AG09309 (cell line): ENCODE measurements at regions not wholly inside any gene's neighbourhood (a gene's known extent, or its start where the extent isn't known, plus 50 kb on each side); places are given as distances from the start of the nearest gene placed in this dataset.
"Not testable (repeated sequence)": the region's sequence is repeated elsewhere in the genome, so short reads cannot be mapped to it uniquely, and the experiment has no call there.

Source experiments
- DNase-seq: peaks from one replicate; pipeline ENCODE4 v3.0.0-alpha.2; 2010; ENCODE audit warnings: low read depth
- H3K4me3 ChIP-seq: 2 replicates; pipeline ENCODE4 v1.5.1; 2011; ENCODE audit warnings: mild to moderate bottlenecking, low read depth, low read length, moderate library complexity; ENCODE audit not compliant: control insufficient read depth
- TF ChIP-seq, protein P1 (sequence below): IDR thresholded peaks from 2 replicates; pipeline ENCODE4 v1.5.1; 2011; ENCODE audit warnings: mild to moderate bottlenecking, low read depth, low read length, inconsistent platforms; ENCODE audit not compliant: insufficient read depth, control insufficient read depth; ENCODE audit errors: missing control alignments

DNA sequence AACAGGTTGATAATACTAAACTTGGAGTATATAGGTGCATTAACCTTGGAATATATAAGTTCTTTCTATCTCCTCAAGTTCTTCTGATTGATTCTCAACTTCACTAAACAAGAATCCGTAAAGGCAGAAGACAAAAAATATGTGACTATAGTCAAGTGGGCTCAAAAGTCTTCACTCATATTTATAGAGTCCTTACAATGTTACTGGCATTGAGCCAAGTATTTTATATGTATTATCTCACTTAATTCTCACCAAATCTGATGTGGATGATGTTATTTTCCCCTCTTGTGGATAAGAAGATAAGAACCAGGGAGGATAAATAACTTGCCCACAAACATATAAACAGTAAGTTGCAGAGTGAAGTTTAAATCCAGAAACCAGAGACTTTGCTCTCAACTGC, 486.9 kb downstream of the LRRIQ3 start:
- TF ChIP-seq, protein P1, sequence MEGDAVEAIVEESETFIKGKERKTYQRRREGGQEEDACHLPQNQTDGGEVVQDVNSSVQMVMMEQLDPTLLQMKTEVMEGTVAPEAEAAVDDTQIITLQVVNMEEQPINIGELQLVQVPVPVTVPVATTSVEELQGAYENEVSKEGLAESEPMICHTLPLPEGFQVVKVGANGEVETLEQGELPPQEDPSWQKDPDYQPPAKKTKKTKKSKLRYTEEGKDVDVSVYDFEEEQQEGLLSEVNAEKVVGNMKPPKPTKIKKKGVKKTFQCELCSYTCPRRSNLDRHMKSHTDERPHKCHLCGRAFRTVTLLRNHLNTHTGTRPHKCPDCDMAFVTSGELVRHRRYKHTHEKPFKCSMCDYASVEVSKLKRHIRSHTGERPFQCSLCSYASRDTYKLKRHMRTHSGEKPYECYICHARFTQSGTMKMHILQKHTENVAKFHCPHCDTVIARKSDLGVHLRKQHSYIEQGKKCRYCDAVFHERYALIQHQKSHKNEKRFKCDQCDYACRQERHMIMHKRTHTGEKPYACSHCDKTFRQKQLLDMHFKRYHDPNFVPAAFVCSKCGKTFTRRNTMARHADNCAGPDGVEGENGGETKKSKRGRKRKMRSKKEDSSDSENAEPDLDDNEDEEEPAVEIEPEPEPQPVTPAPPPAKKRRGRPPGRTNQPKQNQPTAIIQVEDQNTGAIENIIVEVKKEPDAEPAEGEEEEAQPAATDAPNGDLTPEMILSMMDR = no peak
- no peak overlapping the region for H3K4me3 ChIP-seq
- DNase-seq = no peak

DNA sequence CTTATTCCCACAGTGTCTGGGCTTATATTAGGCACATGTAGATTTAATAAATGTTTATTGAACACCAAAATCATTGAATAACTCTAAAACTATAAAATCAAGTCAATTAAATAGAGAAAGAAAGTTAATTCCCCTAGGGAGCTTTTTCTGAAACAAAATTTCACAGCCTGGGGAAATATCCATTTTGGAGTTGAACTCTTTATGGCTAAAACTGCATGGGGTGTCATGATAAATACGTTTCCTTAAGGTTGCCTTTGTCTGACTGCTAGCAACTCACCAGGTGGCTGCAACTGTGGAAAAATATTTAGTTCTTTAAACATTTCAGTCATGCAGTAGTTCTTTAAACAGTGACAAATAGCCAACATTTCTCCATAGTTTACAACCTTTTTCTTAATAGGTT, 496.1 kb downstream of the LRRIQ3 start:
- no peak overlapping the region for H3K4me3 ChIP-seq
- TF ChIP-seq, protein P1 = no peak
- no peak for DNase-seq

DNA sequence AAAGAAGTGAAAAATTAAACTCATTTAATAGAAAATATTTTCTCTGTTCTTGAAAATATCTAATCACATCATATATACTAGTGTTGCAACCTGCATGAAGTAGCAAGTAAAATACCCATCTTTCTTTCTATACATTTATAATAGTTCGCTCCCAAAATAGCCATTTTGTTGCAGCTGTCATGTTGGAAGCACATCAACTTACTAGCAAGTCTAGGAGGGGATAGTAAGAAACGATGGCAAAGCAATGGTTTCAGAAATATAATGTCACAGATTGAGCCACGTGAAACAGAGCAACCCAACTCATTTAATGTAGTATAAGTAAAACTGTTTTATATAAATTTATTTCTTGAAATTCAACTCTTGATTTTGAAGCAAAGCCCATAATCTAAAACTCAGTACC, 521.8 kb downstream of the LRRIQ3 start:
- no peak overlapping the region for H3K4me3 ChIP-seq
- DNase-seq = no peak
- TF ChIP-seq, protein P1 = no peak

DNA sequence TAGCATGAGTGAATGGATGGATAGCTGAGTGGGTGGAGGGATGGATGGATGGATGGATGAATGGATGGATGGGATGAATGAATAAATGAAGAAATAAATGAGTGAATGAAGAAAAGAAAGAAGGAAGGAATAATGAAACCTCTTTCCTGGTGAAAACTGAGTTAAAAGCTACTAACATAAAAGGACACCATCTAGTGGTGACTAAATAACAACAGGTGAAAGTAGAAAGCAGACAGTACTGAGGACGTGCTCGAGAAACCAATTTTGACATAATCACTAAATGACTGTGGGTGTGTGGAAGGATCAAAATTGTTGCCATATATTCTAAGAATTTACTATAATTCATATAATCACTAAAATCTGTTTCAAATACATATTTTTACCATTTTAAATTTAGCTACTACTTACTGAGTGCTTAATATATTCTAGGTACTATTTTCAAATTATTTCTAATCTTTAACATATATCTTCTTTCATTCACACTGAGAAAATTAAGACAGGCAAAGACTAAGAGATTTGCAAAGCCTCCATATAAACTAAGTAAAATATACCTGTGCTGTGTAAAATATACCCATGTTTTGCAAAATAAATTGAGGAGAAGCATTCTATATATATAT, 522.9 kb downstream of the LRRIQ3 start:
- no peak for DNase-seq
- TF ChIP-seq, protein P1 = peak; percentile 43
- H3K4me3 ChIP-seq = no peak overlapping the region

DNA sequence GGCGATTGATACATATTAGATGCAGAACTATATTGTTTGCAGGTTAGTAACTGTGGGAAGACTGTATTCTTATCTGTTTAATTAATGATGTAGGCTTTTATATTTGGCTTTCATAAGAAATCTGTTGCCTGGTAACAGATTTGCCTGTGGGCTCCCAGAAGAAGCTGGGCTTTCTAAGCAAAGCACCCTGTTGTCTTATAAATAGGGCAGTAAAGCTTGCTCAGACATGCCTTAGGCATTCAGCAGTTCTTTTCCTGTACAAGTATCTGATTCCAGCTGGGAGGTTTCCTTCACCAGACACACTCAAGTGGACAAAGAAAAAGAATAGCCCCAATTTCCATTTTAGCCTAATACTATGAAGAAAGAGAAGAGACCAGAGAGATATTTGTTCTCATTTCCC, 524.0 kb downstream of the LRRIQ3 start:
- no peak for DNase-seq
- TF ChIP-seq, protein P1 = no peak
- no peak overlapping the region for H3K4me3 ChIP-seq

DNA sequence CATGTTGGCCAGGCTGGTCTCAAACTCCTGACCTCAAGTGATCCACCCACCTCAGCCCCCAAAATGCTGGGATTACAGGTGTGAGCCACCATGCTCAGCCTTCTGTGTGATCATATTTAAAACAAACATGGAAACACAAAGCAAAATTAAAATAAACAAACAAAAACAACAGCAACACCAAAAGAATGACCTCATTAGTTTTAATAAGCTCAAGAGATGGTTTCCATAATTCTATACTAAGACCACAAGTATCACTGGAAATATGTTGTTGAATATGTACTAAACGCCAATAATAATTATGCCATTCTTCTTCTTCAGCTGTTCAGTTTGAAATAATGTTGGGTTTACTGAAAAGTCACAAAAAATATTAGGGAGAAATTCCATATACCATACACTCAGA, 526.4 kb downstream of the LRRIQ3 start:
- no peak for DNase-seq
- TF ChIP-seq, protein P1 = no peak
- H3K4me3 ChIP-seq = no peak overlapping the region

DNA sequence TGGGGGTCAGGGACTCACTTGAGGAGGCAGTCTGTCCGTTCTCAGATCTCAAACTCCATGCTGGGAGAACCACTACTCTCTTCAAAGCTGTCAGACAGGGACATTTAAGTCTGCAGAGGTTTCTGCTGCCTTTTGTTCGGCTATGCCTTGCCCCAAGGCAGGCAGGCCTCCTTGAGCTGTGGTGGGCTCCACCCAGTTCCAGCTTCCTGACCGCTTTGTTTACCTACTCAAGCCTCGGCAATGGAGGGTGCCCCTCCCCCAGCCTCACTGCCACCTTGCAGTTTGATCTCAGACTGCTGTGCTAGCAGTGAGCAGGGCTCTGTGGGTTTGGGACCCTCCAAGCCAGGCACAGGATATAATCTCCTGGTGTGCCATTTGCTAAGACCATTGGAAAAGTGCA, 530.0 kb downstream of the LRRIQ3 start:
- DNase-seq, H3K4me3 ChIP-seq: not testable (repeated sequence)
